22Rv1 (cell line): ENCODE measurements at regions not wholly inside any gene's neighbourhood (a gene's known extent, or its start where the extent isn't known, plus 50 kb on each side); places are given as distances from the start of the nearest gene placed in this dataset.
"Not testable (repeated sequence)": the region's sequence is repeated elsewhere in the genome, so short reads cannot be mapped to it uniquely, and the experiment has no call there.

Experiments used
- H3K27ac ChIP-seq: fragments of 450-650 bp; 2 replicates; pipeline ENCODE4 v1.5.1; 2017
- CTCF ChIP-seq: fragments of 450-650 bp; IDR thresholded peaks from 2 replicates; pipeline ENCODE4 v1.5.1; 2017; ENCODE audit warnings: mild to moderate bottlenecking
- ZFX ChIP-seq: fragments of 450-650 bp; IDR thresholded peaks from 2 replicates; pipeline ENCODE4 v1.6.1; 2017; ENCODE audit warnings: antibody characterized with exemption, borderline replicate concordance

DNA sequence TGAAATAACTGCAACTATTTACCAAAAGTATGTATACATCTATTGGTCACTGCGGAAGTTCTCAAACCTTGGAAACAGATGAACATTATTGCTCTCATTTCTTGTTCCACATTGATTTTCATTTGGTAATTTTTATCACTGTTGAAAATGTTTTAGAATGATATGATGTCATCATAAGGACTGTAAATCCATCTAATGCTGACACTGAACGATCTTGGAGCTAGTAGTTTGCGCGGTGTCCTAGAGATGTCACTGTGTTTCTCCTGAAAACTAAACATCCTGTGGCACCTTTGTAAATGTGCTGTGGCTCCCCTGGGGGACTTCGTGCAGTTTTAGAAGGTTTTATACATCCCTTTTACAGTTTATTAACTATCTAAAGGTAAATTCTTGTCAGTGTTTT, 73.5 kb downstream of the DNAJB9 start:
- TF ChIP-seq ZFX (no peak), CTCF (no peak)
- no peak overlapping the region for H3K27ac ChIP-seq

DNA sequence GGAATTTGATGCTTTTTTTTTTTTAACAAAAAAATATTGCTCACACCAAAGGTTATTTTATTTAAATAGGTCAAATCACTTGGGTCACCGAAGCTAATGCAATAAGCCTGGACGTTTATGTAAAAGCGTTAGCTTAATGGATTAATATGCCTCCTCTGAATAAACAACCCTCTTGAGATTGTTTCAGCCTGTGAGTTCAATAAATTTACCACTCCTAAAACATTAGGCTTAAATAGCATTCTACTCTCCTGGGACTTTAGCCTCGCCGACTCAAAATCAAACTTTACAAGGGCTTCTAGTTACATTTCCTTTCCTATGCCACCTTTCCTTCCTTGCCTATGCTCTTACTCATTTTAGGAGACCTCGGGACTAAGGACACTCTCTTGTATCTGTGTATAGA, 79.3 kb downstream of the DNAJB9 start:
- H3K27ac ChIP-seq: no peak overlapping the region
- TF ChIP-seq CTCF: no peak
- TF ChIP-seq ZFX: no peak

GRCh38 chr7:108650467-108650866, 80.8 kb downstream of the DNAJB9 start:
- H3K27ac ChIP-seq: no peak overlapping the region
- TF ChIP-seq CTCF (no peak), ZFX (no peak)

DNA sequence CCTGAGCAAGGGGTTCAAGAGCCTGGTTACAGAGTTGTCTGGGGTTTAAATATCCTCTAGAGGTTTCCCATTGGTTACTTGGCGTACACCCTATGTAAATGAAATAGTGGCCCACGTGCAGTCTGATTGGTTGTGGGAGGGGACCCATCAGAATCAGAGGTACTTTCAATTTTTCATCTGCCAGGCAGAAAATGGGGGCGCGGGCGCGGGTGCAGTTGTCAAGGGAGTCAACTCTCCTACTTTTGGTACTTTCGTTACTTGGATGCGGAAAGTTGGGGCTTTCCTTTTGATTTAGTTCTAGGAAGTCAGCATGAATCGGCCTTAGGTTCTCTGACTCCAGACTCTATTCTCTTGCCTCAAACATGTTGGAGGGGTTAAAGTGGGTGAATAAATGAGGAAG, 83.2 kb downstream of the DNAJB9 start:
- H3K27ac ChIP-seq: no peak overlapping the region

DNA sequence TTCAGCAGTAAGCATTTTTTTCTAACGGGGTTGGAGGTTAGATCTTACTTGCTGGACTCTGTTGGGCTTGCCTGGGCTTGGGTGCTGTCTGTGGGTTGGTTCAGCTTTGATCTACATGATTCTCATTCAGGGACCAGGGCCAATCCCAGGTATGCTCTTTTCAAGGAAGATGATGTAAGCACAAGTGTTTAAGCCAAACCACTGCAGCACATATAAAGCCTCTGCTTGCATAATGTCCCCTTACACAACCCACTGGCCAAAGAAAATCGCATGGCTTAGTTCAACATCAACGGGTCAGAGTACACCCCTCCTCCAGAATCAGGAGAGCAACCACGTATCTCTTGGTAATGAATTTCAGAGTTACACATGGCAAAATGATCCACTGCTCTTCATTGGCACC, 83.9 kb downstream of the DNAJB9 start:
- no peak overlapping the region for H3K27ac ChIP-seq
- TF ChIP-seq CTCF (no peak), ZFX (no peak)

More for the DNA sequence above, 83.2 kb downstream of the DNAJB9 start:
- TF ChIP-seq ZFX (no peak), CTCF (no peak)

DNA sequence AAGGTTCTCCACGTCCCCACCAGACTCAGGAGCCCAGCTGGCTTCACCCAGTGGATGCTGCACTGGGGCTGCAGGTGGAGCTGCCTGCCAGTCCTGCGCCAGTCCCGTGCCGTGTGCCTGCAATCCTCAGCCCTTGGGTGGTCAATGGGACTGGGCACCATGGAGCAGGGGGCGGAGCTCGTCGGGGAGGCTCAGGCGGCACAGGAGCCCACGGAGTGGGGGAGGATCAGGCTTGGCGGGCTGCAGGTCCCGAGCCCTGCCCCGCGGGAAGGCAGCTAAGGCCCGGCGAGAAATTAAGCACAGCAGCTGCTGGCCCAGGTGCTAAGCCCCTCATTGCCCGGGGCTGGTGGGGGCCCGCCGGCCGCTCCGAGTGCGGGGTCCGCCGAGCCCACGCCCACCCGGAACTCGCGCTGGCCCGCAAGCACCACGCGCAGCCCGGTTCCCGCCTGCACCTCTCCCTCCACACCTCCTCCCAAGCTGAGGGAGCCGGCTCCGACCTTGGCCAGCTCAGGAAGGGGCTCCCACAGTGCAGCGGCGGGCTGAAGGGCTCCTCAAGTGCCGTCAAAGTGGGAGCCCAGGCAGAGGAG, 87.6 kb downstream of the DNAJB9 start:
- H3K27ac ChIP-seq: not testable (repeated sequence)

DNA sequence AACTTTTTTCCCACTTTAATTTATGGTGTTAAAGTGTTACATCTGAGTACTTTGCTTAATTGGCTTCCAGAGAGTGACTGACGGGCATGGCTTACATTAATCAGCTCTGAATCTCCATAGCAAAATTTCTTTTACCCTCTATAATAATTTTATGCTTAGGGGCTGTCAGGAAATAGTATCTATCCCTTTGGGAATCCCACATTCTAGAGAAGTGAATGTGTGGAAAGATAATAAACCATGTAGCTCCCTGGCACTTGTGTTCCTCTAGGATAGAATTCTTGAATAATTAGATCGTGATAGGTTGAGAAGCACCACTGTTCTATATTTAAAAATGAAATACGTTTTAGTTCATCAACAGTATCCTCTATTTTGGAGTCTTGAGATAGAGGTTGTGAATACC, 89.6 kb downstream of the DNAJB9 start:
- TF ChIP-seq CTCF (no peak), ZFX (no peak)
- no peak overlapping the region for H3K27ac ChIP-seq

GRCh38 chr7:108659867-108660266, 90.2 kb downstream of the DNAJB9 start:
- no peak overlapping the region for H3K27ac ChIP-seq
- no peak for TF ChIP-seq ZFX
- TF ChIP-seq CTCF: no peak
